Daoy (cell line): ENCODE measurements at regions not wholly inside any gene's neighbourhood (a gene's known extent, or its start where the extent isn't known, plus 50 kb on each side); places are given as distances from the start of the nearest gene placed in this dataset.
"Not testable (repeated sequence)": the region's sequence is repeated elsewhere in the genome, so short reads cannot be mapped to it uniquely, and the experiment has no call there.

Source experiments
- DNase-seq: peaks from one replicate; pipeline ENCODE4 v3.0.0-alpha.2; 2015; ENCODE audit warnings: low read depth

GRCh38 chr5:68966596-68966995 is 127.2 kb upstream of the SLC30A5 start:
- DNase-seq: no peak

GRCh38 chr5:68968429-68968828 is 125.4 kb upstream of the SLC30A5 start:
- DNase-seq: no peak

GRCh38 chr5:68970617-68971016 is 123.2 kb upstream of the SLC30A5 start:
- no peak for DNase-seq

GRCh38 chr5:68973696-68974095 is 120.1 kb upstream of the SLC30A5 start:
- no peak for DNase-seq

- DNase-seq: no peak
Observed at GRCh38 chr5:68983043-68983442, 110.8 kb upstream of the SLC30A5 start.

- no peak for DNase-seq
Observed at GRCh38 chr5:68983959-68984358, 109.9 kb upstream of the SLC30A5 start.

GRCh38 chr5:68991279-68992084 is 102.3 kb upstream of the SLC30A5 start:
- no peak for DNase-seq

GRCh38 chr5:68994645-68995044 is 99.2 kb upstream of the SLC30A5 start:
- no peak for DNase-seq

GRCh38 chr5:68995845-68996545 is 97.8 kb upstream of the SLC30A5 start:
- DNase-seq: no peak

- DNase-seq: no peak
Observed at GRCh38 chr5:68999181-68999580, 94.6 kb upstream of the SLC30A5 start.

- no peak for DNase-seq
Observed at GRCh38 chr5:69000216-69000919, 93.4 kb upstream of the SLC30A5 start.

GRCh38 chr5:69000949-69001348 is 92.9 kb upstream of the SLC30A5 start:
- DNase-seq: no peak

- DNase-seq: no peak
Observed at GRCh38 chr5:69001627-69002026, 92.2 kb upstream of the SLC30A5 start.

- no peak for DNase-seq
Observed at GRCh38 chr5:69004127-69004526, 89.7 kb upstream of the SLC30A5 start.

GRCh38 chr5:69004676-69005075 is 89.1 kb upstream of the SLC30A5 start:
- DNase-seq: no peak

- no peak for DNase-seq
Observed at GRCh38 chr5:69006030-69006429, 87.8 kb upstream of the SLC30A5 start.

GRCh38 chr5:69007163-69007562 is 86.7 kb upstream of the SLC30A5 start:
- DNase-seq: no peak

- DNase-seq: peak; percentile 70
Observed at GRCh38 chr5:69007726-69008368, 86.0 kb upstream of the SLC30A5 start.

GRCh38 chr5:69010476-69010875 is 83.3 kb upstream of the SLC30A5 start:
- DNase-seq: no peak

- DNase-seq: no peak
Observed at GRCh38 chr5:69011910-69012309, 81.9 kb upstream of the SLC30A5 start.

GRCh38 chr5:69013481-69013880 is 80.3 kb upstream of the SLC30A5 start:
- DNase-seq: no peak

GRCh38 chr5:69014007-69014406 is 79.8 kb upstream of the SLC30A5 start:
- not testable (repeated sequence) for DNase-seq
